Activated T-helper 2 cell treated with anti-CD3 and anti-CD28 coated beads, Interferon-gamma antibody, Interleukin-2, Interleukin-4, amounts not matched to agents 10 μg/mL and 5 μg/mL and 100 μg/mL, durations not matched to agents 14 hours and 24 hours and 36 hours (primary cell): ENCODE measurements at regions not wholly inside any gene's neighbourhood (a gene's known extent, or its start where the extent isn't known, plus 50 kb on each side); places are given as distances from the start of the nearest gene placed in this dataset.

Experiments used
- DNase-seq: peaks from one replicate; pipeline ENCODE4 v3.0.0; 2021; ENCODE audit warnings: low spot score
- H3K27ac Mint-ChIP-seq: one replicate; pipeline ENCODE4 v1.8.0; 2021; ENCODE audit warnings: mixed read lengths
- H3K27me3 Mint-ChIP-seq: one replicate; pipeline ENCODE4 v1.8.0; 2021; ENCODE audit warnings: low read depth, mixed read lengths
- H3K36me3 Mint-ChIP-seq: one replicate; pipeline ENCODE4 v1.8.0; 2021; ENCODE audit warnings: low read depth, mixed read lengths
- H3K4me1 Mint-ChIP-seq: one replicate; pipeline ENCODE4 v1.8.0; 2021; ENCODE audit warnings: low read depth, mixed read lengths
- H3K4me3 Mint-ChIP-seq: one replicate; pipeline ENCODE4 v1.8.0; 2021; ENCODE audit warnings: low read depth, mild to moderate bottlenecking, moderate library complexity, mixed read lengths
- H3K9me3 Mint-ChIP-seq: one replicate; pipeline ENCODE4 v1.8.0; 2021; ENCODE audit warnings: mixed read lengths
- intact Hi-C: fragments of 100-400 bp; cut with micrococcal nuclease; formaldehyde crosslinking; loops from one replicate; pipeline ENCODE4 v1.15.1; 2023

- no peak for DNase-seq
- intact Hi-C loops, result no loop called here
- H3K4me3 Mint-ChIP-seq, result no peak overlapping the region
- H3K4me1 Mint-ChIP-seq, result no peaks in the 10 kb centered on the region
- no peaks in the 10 kb centered on the region for H3K36me3 Mint-ChIP-seq
- no peaks in the 10 kb centered on the region for H3K9me3 Mint-ChIP-seq
- H3K27me3 Mint-ChIP-seq, result no peaks in the 10 kb centered on the region
- H3K27ac Mint-ChIP-seq, result no peak overlapping the region
These were observed 210.2 kb upstream of the ISL1 start for GRCh38 chr5:51172903-51173626.

GRCh38 chr5:51181208-51181894 lies 201.9 kb upstream of the ISL1 start:
- intact Hi-C loops, result no loop called here
- Mint-ChIP-seq H3K36me3 (no peaks in the 10 kb centered on the region), H3K27me3 (no peaks in the 10 kb centered on the region), H3K27ac (no peak overlapping the region), H3K4me3 (no peak overlapping the region), H3K9me3 (peaks cover 3% of the 10 kb centered on the region), H3K4me1 (no peaks in the 10 kb centered on the region)
- no peak for DNase-seq

- intact Hi-C loops, result no loop called here
- no peak for DNase-seq
- Mint-ChIP-seq H3K9me3 (peaks cover 3% of the 10 kb centered on the region), H3K27me3 (no peaks in the 10 kb centered on the region), H3K4me1 (no peaks in the 10 kb centered on the region), H3K27ac (no peak overlapping the region), H3K36me3 (no peaks in the 10 kb centered on the region), H3K4me3 (no peak overlapping the region)
These were observed 197.4 kb upstream of the ISL1 start for GRCh38 chr5:51185850-51186329.

GRCh38 chr5:51188001-51188591 lies 195.2 kb upstream of the ISL1 start:
- H3K9me3 Mint-ChIP-seq, result peaks cover 3% of the 10 kb centered on the region

GRCh38 chr5:51194671-51195070 lies 188.6 kb upstream of the ISL1 start:
- no peaks in the 10 kb centered on the region for H3K9me3 Mint-ChIP-seq
- no peak overlapping the region for H3K27ac Mint-ChIP-seq
- no peaks in the 10 kb centered on the region for H3K36me3 Mint-ChIP-seq
- no peaks in the 10 kb centered on the region for H3K4me1 Mint-ChIP-seq
- intact Hi-C loops, result loop anchor here (10.0 kb wide), 1 partner anchor 230 kb away; no protein-coding TSS in a partner anchor
- H3K27me3 Mint-ChIP-seq, result no peaks in the 10 kb centered on the region
- DNase-seq, result no peak
- H3K4me3 Mint-ChIP-seq, result no peak overlapping the region

More at GRCh38 chr5:51188001-51188591, 195.2 kb upstream of the ISL1 start:
- H3K36me3 Mint-ChIP-seq, result no peaks in the 10 kb centered on the region
- intact Hi-C loops, result no loop called here
- H3K27ac Mint-ChIP-seq, result no peak overlapping the region
- DNase-seq, result no peak
- H3K4me1 Mint-ChIP-seq, result no peaks in the 10 kb centered on the region
- no peak overlapping the region for H3K4me3 Mint-ChIP-seq
- no peaks in the 10 kb centered on the region for H3K27me3 Mint-ChIP-seq

GRCh38 chr5:51201024-51201423 lies 182.2 kb upstream of the ISL1 start:
- H3K27ac Mint-ChIP-seq, result no peak overlapping the region
- no peak overlapping the region for H3K4me3 Mint-ChIP-seq
- intact Hi-C loops, result no loop called here
- no peaks in the 10 kb centered on the region for H3K4me1 Mint-ChIP-seq
- DNase-seq, result no peak
- H3K27me3 Mint-ChIP-seq, result no peaks in the 10 kb centered on the region
- no peaks in the 10 kb centered on the region for H3K36me3 Mint-ChIP-seq
- H3K9me3 Mint-ChIP-seq, result no peaks in the 10 kb centered on the region

- Mint-ChIP-seq H3K9me3 (no peaks in the 10 kb centered on the region), H3K4me1 (no peaks in the 10 kb centered on the region), H3K27me3 (no peaks in the 10 kb centered on the region), H3K36me3 (no peaks in the 10 kb centered on the region), H3K27ac (no peak overlapping the region), H3K4me3 (no peak overlapping the region)
- intact Hi-C loops, result no loop called here
- no peak for DNase-seq
These were observed 181.5 kb upstream of the ISL1 start for GRCh38 chr5:51201708-51202107.

- Mint-ChIP-seq H3K4me1 (no peaks in the 10 kb centered on the region), H3K36me3 (no peaks in the 10 kb centered on the region)
These were observed 181.1 kb upstream of the ISL1 start for GRCh38 chr5:51202161-51202560.

GRCh38 chr5:51203598-51203997 lies 179.7 kb upstream of the ISL1 start:
- no peaks in the 10 kb centered on the region for H3K27me3 Mint-ChIP-seq
- H3K4me3 Mint-ChIP-seq, result no peak overlapping the region
- no peaks in the 10 kb centered on the region for H3K9me3 Mint-ChIP-seq
- no peaks in the 10 kb centered on the region for H3K36me3 Mint-ChIP-seq
- H3K27ac Mint-ChIP-seq, result no peak overlapping the region
- H3K4me1 Mint-ChIP-seq, result no peaks in the 10 kb centered on the region
- intact Hi-C loops, result no loop called here
- DNase-seq, result no peak

More at GRCh38 chr5:51202161-51202560, 181.1 kb upstream of the ISL1 start:
- no peaks in the 10 kb centered on the region for H3K27me3 Mint-ChIP-seq
- H3K27ac Mint-ChIP-seq, result no peak overlapping the region
- DNase-seq, result no peak
- H3K4me3 Mint-ChIP-seq, result no peak overlapping the region
- intact Hi-C loops, result no loop called here
- no peaks in the 10 kb centered on the region for H3K9me3 Mint-ChIP-seq

GRCh38 chr5:51208296-51208695 lies 175.0 kb upstream of the ISL1 start:
- H3K4me1 Mint-ChIP-seq, result no peaks in the 10 kb centered on the region
- peaks cover 4% of the 10 kb centered on the region for H3K9me3 Mint-ChIP-seq
- H3K36me3 Mint-ChIP-seq, result no peaks in the 10 kb centered on the region
- intact Hi-C loops, result no loop called here
- no peak for DNase-seq
- no peak overlapping the region for H3K27ac Mint-ChIP-seq
- H3K4me3 Mint-ChIP-seq, result no peak overlapping the region
- H3K27me3 Mint-ChIP-seq, result no peaks in the 10 kb centered on the region

- H3K9me3 Mint-ChIP-seq, result peaks cover 8% of the 10 kb centered on the region
- intact Hi-C loops, result no loop called here
These were observed 168.5 kb upstream of the ISL1 start for GRCh38 chr5:51214746-51215145.

GRCh38 chr5:51225789-51226742 lies 157.2 kb upstream of the ISL1 start:
- Mint-ChIP-seq H3K9me3 (peaks cover 26% of the 10 kb centered on the region), H3K27ac (no peak overlapping the region), H3K36me3 (no peaks in the 10 kb centered on the region), H3K4me1 (no peaks in the 10 kb centered on the region), H3K27me3 (no peaks in the 10 kb centered on the region), H3K4me3 (no peak overlapping the region)
- no peak for DNase-seq
- intact Hi-C loops, result no loop called here

More at GRCh38 chr5:51214746-51215145, 168.5 kb upstream of the ISL1 start:
- no peaks in the 10 kb centered on the region for H3K27me3 Mint-ChIP-seq
- H3K27ac Mint-ChIP-seq, result no peak overlapping the region
- no peaks in the 10 kb centered on the region for H3K36me3 Mint-ChIP-seq
- no peak overlapping the region for H3K4me3 Mint-ChIP-seq
- DNase-seq, result no peak
- H3K4me1 Mint-ChIP-seq, result no peaks in the 10 kb centered on the region
